ENCODE measurements at regions not wholly inside any gene's neighbourhood (a gene's known extent, or its start where the extent isn't known, plus 50 kb on each side); places are given as distances from the start of the nearest gene placed in this dataset.
"Not testable (repeated sequence)": the region's sequence is repeated elsewhere in the genome, so short reads cannot be mapped to it uniquely, and the experiment has no call there.

- FAIRE-seq = no peak
Observed at GRCh38 chr5:136810261-136810801, 445.0 kb upstream of the TRPC7 start.

- no peak for FAIRE-seq
Observed at GRCh38 chr5:136809382-136809781, 444.0 kb upstream of the TRPC7 start.

GRCh38 chr5:136808756-136809155 is 443.4 kb upstream of the TRPC7 start:
- no peak for FAIRE-seq

- no peak for FAIRE-seq
Observed at GRCh38 chr5:136805466-136805865, 440.1 kb upstream of the TRPC7 start.

GRCh38 chr5:136802383-136802782 is 437.0 kb upstream of the TRPC7 start:
- FAIRE-seq = no peak

DNA sequence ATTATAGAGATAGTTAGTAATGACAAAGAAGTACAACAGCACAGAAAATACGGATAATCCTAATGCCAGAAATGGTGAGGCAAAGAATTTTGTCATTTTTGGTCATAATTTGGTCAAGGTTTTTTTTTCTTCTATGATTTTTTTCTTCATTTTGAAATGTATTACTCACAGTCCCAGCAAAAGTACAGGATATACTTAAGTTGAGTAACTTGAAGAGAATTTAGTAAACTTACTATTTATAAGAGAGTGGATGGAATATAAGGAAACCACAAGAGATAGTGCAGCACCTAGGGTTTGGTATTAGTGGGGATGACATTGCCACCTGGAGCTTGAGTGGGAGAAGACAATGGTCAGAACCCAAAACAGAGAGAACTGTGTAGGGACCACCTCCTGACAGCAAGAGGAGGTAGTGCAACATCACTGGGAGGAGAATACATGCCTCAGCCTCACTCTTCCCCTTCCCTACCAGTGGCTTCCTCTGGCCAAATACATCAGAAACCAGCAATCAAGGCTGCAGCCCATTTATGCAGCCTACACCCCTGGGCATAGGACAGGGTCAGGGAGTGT is 434.5 kb upstream of the TRPC7 start:
- FAIRE-seq = no peak

DNA sequence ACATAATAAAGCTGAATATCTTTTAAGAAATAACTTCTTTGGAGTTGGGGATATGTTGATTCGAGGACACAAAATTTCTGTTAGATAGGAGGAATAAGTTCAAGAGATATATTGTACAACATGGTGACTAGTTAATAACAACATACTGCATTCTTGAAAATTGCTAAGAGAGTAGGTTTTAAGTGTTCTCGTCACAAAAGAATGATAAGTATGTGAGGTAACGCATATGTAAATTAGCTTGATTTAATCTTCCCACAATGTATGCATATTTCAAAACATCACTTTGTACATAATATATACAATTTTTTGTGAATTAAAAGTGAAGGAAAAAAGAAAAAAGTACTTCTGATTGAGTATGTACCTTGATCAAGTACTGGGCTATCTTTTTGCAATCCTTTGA is 428.0 kb upstream of the TRPC7 start:
- no peak for FAIRE-seq

- FAIRE-seq = no peak
Observed at GRCh38 chr5:136781464-136781863, 416.1 kb upstream of the TRPC7 start.

DNA sequence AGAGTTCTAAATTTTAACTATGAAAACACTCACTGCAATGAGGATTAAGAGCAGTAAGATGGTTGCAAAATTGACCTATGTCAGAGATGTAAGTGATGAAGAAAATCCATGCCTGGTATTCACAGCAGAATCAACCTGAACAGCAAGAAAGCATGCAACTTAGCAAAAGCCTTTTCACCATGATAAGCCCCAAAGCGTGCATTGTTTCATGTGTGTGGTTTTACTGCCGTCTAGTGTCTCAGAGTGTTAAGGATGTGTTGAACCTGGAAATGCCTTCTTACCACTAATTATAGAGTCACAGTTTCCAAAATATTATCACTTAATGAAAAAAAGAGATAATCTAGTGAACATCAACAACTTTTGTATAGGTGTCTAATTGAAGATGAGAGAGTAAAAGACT is 415.2 kb upstream of the TRPC7 start:
- FAIRE-seq = no peak

- FAIRE-seq = no peak
Observed at GRCh38 chr5:136776022-136776927, 410.9 kb upstream of the TRPC7 start.

DNA sequence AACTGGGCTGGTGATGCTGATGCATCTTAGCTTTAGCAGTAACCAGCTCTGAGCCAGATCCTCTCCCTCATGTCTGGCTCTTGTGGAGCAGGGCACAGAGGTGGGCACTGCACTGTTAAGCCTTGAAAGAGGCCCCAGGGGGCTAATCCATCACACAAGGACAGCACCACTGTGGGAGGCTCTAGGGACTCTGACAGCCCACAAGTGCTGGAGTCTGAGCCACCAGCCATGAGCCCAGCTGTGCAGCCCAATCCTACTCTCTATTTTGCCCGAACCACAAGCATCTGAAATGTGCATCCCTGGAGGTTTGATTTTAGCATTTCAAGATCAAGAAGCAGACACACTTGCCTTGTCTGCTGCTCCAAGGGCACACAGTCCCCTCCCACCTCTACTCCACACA is 407.1 kb upstream of the TRPC7 start:
- no peak for FAIRE-seq

DNA sequence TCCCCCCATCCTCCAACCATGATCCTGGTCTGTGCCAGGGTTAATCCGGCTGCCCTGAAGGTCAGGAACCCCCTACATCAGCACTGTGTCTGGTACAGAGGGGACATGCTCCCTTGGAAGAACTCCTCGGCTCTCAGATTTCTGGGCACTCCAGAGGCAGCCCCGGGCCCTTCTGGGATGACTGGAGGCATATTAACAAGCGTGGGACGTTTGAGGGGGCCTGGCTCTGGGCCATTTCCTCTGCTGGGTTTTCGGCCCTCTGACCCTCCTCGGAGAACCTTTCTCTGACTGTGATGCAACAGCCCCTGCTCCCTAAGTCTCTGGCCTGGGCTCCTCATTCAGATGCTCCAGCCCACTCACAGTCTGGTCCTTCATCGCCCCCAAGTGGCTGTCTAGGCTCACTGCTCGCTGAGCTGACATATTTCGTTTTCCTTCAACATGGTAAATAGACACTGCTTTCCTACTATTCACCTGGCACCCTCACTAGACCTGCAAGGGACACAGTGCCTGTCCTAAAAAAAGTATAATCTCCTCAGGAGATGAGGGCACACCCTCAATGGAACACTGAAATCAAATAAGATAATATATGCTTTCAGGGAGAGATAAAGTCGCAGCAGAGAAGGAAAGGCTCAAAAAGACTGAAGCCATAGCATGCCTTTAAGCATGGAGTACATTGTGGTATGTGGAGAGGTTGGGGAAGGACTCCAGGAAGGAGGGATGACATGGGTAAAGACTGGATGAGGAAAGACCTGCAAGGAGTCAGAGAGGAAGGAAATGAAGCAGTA is 404.7 kb upstream of the TRPC7 start:
- FAIRE-seq = no peak

GRCh38 chr5:136769093-136769492 is 403.7 kb upstream of the TRPC7 start:
- FAIRE-seq = no peak

GRCh38 chr5:136768457-136768856 is 403.1 kb upstream of the TRPC7 start:
- no peak for FAIRE-seq

DNA sequence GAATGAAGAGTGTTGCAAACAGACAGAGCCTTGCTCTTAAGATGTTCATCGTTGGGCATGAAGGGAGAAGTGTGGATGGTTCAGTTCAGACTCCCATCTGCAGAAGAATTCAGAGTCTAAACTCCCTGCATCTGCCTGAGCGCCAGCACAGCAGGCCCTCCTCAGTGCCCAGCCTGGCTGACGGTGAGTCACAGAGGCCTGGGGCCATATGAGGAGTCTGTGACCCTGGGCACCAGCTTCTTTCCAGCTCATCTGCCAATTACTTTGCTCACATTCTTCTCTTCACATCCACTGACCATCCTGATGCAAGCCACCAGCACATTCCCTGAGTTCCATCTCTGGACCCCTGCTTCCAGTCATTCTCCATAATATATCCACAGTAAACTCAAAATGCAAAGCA is 401.1 kb upstream of the TRPC7 start:
- FAIRE-seq = no peak

- no peak for FAIRE-seq
Observed at GRCh38 chr5:136764601-136765000, 399.3 kb upstream of the TRPC7 start.

GRCh38 chr5:136763548-136763947 is 398.2 kb upstream of the TRPC7 start:
- no peak for FAIRE-seq

DNA sequence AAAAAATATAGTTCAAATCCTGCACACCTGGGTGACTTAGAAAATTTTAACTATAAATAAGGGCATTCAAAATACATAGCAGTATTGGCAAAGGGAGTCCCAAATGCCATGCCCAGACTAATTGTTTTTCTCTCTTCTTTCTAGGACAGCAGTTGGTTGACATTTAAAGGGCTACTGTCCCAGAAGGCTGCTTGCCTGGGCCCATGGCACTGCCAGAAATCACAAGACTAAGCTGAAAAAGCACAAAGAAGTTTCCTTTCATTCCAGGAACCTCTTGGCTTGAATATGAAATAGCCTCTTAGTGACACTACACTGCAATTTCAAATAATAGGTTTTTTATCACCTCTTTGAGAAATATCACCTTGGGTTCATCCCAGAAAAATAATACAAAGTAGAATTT is 388.9 kb upstream of the TRPC7 start:
- FAIRE-seq = no peak

DNA sequence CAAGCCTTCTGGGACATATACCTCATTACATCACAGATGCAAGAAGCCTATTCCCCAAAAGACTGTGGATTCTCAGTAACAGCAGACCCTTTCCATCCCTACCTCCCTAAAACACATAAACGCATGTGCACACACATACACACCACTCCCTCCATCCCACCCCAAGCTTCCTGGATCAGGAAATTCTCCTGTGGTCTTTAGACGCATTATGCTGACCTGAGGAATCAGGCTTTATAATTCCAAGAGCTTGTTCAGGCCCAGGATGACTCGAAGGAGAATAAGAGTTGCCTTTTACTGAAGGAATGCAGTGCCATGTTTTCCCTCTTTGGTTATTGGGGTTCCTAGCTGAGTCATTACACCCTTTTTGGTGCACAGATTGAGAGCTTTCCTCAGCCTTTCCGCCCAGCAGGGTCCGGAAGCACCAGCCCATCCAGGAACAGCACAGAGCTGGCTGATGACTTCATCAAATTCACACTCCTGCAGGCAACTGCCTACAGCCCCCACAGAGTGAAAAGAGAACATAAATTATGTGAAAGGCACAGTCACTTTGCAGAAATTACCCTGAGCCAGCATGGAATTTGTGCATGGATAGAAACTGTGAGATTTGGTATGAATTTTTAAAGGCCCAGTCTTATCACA is 385.0 kb upstream of the TRPC7 start:
- no peak for FAIRE-seq

GRCh38 chr5:136749016-136749415 is 383.7 kb upstream of the TRPC7 start:
- FAIRE-seq = no peak

GRCh38 chr5:136743052-136743451 is 377.7 kb upstream of the TRPC7 start:
- no peak for FAIRE-seq

DNA sequence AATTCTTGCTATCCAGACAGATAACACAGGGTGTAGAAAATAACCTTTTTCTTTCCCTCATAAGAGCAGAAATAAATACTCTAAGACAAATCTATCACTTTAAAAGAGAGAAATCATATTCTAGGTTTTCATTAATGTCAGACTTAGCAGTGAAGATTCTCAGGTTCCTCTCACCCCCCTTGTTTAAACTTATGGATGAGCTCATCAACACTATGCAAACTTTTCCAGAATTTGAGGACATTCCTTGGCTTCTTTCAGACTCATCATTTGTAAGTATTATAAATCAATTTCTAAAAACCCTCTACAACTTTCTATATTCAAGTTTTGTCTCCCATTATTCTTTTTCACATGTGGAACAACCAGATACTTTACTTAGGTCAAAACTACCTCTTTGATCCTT is 374.9 kb upstream of the TRPC7 start:
- no peak for FAIRE-seq

DNA sequence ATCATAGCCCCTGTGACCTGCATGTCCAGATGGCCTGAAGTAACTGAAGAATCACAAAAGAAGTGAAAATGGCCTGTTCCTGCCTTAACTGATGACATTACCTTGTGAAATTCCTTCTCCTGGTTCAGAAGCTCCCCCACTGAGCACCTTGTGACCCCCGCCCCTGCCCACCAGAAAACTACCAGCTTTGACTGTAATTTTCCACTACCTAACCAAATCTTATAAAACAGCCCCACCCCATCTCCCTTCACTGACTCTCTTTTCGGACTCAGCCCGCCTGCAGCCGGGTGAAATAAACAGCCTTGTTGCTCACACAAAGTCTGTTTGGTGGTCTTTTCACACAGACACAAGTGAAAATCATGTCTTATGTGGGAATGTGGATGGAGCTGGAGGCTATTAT is 373.9 kb upstream of the TRPC7 start:
- not testable (repeated sequence) for FAIRE-seq

Data from G401.6 (cell line).